GM21360 (cell line): ENCODE measurements at regions not wholly inside any gene's neighbourhood (a gene's known extent, or its start where the extent isn't known, plus 50 kb on each side); places are given as distances from the start of the nearest gene placed in this dataset.
A peak's percentile ranks its signal among the peaks of the same experiment; 100 is the strongest.
"Not testable (repeated sequence)": the region's sequence is repeated elsewhere in the genome, so short reads cannot be mapped to it uniquely, and the experiment has no call there.

ENCODE experiments used
- ATAC-seq: cut with Tn5 transposase; IDR thresholded peaks from one replicate; pipeline ENCODE4 v1.9.1; 2021; ENCODE audit warnings: mild to moderate bottlenecking, moderate library complexity; ENCODE audit not compliant: unreplicated experiment

DNA sequence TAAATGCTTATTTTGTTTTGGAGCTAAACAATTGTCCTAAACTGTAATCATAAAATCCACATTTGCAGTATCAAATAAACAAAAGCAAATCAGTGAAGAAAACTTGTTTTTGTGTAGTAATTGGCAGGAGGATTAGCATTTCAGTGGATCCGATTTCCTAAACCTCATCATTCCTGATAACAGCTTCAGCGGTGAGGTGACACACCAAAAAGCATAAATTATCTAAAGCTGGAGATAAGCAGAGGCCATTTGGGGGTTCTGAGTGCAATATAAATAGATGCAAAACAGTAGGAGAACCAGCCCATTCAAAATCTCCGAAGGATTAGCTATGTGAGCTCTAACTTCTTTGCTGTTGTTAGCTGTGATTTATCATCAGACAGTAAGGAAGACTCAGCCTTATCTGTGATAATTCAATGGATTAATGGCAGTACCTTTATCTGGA, 235.8 kb downstream of the EPHA7 start:
- ATAC-seq: no peak

DNA sequence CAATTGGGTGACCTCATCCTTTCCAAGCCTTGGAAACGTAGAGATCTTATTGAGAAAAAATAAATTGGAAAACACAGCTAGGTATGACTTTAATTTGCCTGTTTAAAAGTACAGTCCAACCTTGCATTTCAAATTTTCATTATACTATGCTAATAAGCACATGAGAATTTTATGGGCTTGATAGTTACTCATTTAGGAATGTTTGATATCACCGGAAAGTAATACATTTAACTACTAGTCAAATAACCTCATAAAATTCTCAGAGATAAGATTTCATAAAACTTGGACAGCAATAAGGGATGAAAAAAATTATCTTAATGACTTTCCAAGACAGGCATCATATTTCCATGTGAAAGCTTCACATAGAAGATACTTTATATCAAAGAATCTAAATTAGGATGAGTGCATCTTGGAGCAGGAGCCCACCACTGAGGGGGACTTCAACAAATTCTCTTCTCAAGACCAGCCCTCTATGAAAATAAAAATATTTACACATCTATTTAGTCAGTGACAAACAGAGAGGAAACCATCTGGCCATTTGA, 236.3 kb downstream of the EPHA7 start:
- ATAC-seq: no peak

DNA sequence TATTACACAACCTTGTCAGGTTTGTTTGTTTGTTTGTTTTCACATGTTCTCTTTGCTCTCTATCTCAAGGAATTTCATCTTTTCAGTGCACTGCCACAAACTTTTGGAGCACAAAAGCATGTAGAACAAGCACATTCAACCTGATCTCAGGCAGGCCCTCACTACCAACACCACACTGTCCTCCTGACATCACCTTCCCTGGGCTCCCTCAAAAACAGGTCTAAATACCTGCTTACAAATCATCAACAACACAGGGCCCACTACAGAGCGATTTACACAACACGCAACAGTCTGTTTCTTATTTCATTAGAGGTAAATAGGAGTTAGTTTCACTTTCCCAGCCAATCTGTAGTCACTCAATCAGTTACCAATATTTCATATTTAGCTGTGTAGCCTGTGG, 241.4 kb downstream of the EPHA7 start:
- no peak for ATAC-seq

DNA sequence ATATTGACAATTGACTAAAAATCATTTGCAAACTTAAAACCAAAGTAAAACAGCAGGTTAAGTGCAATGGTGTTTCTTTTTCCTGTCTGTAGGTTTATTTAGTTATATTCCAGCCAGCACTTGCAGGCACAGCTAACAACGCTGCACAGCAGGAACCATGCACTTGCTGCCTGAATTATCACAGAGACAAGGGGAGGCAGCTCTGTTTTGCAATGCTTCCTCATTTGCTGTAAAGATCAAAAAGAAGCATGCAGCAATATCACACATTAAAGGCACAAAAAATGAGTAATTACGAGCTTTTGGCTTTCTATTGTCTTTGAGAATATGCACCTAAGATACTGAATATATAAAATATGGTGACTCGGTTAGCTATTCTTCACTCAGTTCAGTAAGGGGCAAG, 241.9 kb downstream of the EPHA7 start:
- ATAC-seq: no peak

DNA sequence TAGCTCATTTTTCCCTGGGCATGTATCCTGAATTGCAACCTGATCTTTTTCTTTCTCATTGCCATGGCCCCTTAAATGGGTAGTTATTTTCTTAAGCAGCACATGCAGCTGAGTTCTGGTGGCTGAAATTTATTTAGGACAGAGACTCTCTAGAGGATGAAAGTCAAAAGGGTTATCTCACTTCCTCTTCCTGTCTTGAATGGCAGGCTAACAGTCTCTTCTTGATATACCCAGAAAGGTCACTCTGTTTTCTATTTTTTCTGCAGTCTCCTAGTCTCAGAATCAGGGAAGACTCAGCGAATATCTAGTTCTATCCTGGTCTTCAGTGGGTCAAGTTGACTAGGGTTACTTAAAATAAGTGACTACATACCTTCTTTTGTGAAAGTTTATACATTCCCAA, 243.3 kb downstream of the EPHA7 start:
- ATAC-seq: peak; percentile 90

DNA sequence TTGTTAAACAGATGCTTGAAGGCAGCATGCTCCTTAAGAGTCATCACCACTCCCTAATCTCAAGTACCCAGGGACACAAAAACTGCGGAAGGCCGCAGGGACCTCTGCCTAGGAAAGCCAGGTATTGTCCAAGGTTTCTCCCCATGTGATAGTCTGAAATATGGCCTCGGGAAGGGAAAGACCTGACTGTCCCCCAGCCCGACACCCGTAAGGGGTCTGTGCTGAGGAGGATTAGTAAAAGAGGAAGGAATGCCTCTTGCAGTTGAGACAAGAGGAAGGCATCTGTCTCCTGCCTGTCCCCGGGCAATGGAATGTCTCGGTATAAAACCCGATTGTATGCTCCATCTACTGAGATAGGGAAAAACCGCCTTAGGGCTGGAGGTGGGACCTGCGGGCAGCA, 245.8 kb downstream of the EPHA7 start:
- not testable (repeated sequence) for ATAC-seq

DNA sequence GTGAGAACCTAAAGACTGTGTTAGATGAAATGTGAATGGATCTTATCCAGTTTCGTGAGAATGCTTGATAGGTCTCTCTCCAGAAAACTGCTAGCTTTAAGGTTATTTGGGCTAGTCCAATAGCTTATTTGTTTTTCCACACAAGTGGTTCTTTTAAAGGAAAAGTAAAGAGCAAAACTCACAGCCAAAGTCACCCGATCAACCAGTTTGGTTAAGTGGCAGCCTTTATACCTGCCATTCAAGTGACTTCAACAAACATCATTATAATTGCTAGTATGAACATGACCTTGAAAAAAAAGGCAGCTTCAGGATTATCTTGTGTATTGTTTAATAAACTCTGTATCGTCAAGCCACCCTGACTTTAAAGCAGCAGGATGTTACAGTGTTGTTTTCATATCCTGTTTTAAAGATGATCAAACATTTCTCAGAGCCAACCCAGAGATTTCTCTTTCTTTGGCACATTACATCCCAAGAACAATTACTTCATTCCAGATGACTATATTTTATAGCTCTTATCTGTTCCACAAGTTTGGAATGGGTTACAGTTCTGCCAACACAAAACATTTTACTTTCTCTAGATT, 253.4 kb downstream of the EPHA7 start:
- ATAC-seq: no peak

DNA sequence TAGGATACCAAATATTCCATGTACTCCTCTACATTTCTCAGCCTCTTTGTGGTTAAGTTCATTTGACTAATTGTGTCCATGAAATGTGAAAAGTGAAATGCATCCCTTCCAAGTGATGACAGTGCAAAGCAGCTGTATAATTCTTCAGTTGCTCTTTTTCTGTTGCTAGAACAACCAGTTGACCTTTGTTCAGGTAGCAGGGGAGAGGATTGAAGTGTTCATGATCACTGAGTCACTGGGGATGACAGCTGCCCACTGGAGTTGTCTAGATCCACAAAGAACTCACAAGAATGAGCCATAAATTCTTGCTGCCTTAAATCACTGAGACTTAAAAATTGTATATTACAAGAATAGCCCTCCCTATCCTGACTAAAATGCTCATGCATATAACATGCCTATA, 254.6 kb downstream of the EPHA7 start:
- ATAC-seq: no peak

DNA sequence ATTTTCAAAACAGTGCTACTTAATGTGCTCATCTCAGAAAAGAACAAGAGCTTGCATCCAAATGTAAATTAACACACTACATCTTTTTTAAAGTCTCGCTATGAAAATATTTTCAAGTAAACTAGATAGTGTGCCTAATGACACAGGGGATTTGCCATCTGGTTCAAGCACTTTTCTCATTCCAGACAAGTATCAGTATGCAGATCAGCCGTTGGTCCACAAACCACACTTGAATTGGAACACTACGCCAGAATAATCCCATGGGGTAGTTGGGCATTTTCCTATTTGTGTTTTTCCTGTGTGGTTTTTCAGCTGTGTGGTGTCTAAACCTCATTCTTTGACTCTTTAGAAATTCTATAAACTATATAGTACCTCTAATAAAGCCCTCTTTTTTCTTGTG, 256.2 kb downstream of the EPHA7 start:
- no peak for ATAC-seq

DNA sequence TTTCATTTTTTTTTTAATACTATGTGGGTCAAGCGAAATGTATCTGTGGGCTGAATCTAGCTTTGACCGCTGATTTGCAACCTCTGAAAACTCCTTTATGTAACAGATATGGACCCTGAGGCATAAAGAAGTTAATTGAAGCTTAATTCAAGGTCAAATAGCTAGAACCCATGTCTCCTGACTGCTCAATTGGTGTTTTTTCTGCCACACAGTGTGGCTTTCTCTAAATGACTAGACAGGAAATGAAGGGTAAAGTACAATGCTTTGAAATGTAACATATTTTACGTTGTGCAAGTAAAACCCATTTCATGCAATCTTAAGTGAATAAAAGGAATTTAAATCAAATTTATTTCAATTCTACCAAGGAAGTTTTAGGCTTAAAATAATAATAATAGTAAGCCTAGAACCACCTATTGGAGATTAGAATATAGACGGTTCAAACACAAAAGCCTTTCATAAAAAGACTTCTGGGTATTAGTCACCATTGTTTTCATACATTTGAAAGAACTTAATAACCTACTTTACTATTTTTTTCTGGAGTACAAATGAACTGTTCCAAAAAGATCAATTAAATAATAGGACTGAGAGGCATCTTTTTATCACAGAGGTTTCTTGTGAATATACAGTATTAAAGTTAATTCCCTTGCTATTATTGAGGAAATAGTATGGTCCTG, 279.8 kb downstream of the EPHA7 start:
- peak; percentile 73 for ATAC-seq

DNA sequence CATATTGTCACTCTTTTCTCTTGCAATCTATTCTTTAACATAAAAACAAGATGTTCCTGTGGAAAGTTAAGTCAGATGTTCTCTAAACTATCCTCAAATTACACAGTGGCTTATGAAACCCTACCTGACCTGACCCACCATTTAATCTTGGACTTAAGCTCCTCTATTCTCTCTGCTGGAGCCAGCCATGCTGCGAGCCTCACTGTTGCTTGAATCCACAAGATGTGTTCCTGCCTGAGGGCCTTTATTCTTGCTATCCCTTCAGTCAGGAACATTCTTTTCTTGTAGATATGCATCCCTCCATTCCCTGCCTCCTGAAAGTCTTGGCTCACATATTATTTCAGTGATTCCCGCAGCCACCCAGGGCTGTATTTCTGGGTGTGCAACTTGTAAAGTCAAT, 283.2 kb downstream of the EPHA7 start:
- ATAC-seq: no peak

DNA sequence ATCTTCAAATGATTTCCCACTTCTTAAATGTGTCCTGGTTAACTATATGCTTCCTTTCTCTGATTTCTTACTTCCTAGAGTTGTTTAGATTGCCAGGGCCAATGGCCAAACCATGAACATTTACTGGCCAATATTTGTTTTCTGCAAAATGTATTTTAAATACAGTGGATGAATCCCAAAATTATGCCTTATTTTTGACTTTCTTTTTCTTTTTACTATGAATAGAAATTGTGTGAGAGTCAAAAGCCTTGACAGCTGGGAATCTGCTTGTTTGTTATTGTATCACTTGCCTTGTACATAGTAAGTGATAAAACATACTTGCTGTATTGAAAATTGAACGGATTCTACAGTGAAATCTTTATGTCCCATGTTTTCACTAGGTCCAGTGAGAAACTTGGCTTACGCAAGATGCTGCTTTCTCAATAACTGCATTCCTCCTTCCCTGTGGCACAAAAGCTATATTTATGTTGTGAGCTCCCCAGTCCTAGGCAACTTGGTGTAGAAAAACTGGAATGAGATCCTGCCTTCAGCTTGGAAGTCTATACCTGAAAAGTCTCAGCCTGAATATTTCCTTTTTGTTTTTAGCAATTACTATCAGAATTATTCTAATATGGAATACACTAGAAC, 295.2 kb downstream of the EPHA7 start:
- no peak for ATAC-seq

DNA sequence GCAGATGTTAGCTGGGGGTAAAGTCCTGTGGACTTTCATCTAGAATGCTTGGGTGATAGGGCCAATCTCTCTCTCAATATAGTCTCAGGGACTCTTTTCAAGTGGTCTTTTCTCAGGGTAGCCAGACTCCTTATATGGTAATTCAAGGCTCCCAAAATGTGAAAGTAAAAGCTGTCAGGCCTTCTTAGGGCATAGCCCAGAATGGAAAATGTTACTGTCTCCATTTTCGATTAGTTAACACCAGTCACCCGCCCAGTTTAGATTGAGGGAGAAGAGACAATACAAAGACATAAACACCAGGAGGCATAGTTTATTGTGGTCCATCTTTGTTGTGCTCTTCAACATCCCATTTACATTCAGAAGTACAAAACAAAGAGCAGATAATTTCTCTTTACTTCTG, 295.8 kb downstream of the EPHA7 start:
- ATAC-seq: no peak

DNA sequence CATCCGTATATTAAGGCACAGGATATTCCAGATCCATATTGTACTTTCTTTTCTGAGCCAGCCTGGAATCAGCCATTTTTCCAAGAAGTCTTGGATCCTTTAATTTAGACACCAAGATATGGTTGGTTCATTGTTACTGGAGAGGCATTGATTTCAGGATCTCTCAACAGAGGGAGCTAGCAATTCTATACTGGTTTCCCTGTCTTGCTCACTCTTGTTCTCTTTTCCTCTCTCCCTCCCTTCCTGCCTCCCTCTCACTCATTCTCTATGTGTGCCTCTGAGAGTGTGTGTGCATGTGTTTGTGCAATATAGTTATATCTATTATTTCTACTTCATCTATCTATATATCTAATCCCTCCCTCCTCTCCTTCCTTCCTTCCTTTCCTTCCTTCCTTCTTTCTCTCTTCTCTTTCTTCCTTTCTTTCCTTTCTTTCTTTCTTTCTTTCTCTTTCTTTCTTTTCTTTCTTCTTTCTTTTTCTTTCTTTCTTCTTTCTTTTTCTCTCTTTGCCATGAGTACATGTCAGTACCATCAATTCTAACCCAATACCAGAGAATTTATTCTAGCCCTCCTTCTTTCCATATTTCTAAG, 299.1 kb downstream of the EPHA7 start:
- ATAC-seq: no peak

DNA sequence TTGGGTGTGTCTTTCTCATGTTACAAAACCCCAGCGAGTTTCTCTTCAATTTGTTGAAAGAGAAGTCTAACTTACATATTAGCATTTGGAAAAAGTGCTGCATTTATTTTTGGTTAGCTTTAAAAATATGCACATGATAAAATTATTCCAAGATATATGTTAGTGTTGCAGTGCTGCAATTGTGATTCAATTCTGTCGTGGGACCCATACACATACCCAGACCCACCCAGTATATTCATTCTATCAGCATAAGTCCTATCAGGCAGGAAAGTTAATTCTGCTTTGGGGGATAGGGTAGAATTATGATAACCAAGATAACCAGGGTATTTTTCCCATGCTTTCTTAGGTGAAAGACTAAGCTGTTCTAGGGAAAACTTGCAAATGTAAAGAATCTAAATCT, 313.5 kb downstream of the EPHA7 start:
- no peak for ATAC-seq

DNA sequence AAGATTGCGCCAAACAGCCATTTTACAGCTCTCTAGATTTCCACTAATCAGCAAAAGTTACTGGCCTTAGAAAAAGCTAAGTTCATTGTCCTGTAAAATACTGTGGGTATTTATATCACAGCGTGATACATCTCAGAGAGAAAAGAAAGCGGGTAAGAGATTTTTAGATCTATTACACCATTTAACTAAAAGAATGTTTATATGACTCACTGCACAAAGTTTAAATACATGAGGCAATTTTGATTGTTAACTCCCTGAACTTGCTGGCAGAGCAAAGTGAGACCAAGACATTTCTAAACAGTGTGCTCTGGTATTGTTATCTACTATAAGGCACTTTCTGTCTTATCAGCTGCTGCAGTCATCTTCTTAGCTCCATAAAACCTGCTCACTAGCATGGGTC, 314.3 kb downstream of the EPHA7 start:
- no peak for ATAC-seq

DNA sequence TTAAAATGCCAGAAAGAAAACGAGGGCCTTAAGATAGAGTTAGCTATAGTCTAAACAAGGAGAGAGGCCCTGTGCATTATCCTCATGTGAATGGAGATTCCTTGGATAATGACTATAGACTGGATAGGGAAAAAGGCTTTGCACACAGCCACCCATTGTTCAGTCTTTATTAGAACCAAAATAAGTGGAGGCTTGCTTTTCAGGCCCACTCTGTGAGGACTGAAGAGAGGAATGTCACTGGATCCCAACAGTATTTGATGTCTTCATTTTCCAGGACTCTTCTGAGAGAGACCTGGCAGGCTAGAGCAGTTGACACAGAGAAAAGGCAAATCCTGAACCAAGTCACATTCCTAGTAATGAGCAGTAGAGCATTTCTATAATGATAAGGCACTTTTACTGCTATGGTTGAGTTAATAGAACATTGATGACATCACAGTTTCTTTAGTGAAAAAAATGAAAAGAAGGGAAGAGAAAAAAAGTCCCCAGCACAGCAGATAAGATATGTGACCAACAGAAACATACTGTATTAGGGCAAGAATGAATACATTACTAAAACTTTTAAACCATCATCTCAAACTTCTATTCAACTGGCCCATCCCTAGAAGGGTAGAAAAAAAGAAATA, 315.1 kb downstream of the EPHA7 start:
- ATAC-seq: no peak

DNA sequence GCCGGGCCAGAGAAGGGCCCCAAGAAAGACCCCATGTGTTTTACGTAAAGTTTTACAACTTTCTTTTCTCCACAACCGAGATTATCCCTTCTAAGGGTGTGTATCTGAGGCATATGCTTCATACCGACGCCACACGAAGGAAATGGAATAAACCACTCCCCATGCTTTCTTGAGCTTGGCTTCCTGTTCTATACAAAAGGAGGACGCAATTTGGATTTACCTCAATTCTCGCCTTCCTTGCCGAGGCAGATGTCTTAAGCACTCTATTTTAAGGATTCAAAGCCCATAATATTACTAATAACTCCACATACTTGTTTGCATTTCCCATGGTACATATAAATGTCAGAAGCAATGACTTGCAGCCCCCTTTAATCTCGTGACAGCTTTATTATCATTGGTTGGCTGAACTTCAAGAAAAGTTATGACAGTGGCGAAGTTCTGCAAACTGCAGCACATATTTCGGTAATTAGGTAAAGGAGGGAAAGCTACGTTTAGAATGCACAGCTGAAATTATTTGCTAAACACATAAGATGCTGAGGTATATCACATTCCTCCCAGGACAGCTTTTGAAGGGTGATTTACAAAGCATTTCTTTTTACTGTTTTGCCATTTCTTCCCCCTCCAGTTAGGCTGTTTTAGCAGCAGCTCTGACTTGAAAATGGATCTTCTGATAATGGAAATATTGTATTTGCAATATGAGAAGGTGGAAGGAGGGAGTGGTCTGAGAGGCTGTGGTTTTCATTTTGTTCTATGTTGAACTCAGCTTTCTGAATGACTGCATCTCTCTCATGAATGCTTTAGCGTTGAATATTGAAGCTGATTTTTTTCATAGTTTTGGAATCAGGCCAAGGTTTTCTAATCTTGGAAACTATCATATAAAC, 330.5 kb downstream of the EPHA7 start:
- ATAC-seq: no peak

DNA sequence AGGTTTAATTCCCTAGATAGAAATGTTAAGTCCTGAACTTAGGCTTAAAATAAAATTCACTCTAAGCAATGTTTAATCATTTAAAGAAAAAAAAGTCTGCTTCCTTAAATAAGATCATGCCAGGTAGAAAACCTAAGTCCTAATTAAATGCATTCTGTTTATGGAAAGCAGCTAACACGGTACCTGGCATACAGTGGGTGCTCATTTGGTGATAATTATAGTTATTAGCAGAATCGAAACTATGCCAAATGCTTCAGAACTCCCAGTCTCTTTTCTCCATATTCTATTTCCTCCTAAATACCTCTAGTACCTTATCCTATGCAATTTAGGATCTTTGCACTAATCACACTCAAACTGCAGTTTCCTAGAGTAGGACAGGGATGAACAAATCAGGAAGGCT, 331.8 kb downstream of the EPHA7 start:
- no peak for ATAC-seq

DNA sequence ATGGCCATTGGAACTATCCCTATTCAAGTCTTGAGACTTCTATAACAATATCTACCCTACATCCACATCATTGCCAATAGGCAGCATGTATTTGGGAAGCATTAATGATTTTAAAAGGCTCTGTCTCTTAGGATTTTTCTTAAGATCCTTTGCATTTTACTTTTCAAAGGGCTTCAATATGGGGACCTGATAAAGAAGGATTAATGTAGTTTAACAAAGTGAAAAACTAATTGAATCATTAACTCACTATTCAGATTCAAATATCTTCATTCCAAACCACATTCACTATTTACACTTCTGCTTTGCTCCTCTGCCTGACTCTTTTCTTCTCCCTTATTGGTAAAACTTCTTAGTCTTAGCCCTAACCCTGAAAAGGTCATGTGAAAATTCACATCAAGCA, 333.0 kb downstream of the EPHA7 start:
- ATAC-seq: no peak
